GM19240 (cell line): ENCODE measurements at regions not wholly inside any gene's neighbourhood (a gene's known extent, or its start where the extent isn't known, plus 50 kb on each side); places are given as distances from the start of the nearest gene placed in this dataset.

Experiments
- DNase-seq: peaks from one replicate; pipeline ENCODE4 v3.0.0; 2011; ENCODE audit warnings: low spot score; ENCODE audit not compliant: insufficient read length

DNA sequence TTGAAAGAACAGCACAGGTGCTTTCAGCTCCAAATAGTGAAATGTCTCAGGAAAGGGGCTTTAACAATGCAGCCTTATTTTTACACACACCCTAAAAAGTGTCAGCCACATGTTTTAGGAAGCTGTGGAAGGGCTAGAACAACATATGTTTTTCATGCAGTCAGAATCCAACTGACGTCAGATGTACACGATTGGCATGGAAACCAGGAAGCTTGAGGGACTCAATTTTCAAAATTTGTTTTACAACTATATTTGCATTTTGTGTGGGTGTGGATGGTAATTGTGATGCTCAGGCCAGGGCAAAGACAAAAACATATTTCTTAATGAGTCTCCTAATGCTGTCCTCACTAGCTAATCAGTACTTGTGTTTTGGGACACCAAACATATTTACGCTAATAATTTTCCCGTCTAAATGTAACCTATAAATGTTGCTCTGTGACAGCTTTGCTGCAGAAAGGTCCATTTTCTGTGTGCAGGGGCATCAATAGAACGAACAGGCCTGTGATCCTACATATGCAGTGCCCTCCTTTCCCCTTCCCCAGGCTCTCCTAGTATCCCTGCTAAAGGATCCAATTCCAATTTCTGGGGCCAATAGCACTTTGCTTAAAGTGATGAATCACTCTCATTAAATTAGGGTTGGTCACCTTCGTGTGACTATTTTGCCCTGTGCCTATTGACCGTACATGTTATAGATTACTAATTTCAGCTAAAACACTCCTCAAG lies 434.0 kb upstream of the CDH5 start:
- DNase-seq, result no peak

- no peak for DNase-seq
These were observed 443.6 kb upstream of the CDH5 start for GRCh38 chr16:65922923-65923322.

DNA sequence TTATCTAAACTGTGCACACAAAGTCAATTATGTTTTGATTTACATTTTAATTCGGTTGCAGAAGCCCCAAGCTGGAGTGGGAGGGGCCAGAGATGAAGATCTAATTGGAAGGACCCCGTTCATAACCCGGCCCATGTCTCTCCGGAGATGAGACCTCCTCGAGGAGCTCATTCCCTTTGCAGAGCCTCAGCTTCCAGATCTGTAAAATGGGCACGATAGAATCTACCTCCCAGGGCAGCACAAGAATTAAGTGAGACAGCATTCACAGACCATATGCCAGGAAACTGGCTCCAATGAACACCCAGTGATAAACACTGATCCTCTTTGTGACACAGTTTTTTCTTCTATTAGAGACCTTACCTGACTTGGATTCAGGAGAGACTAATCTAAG lies 446.5 kb upstream of the CDH5 start:
- DNase-seq, result no peak

GRCh38 chr16:65919145-65919985 lies 447.1 kb upstream of the CDH5 start:
- no peak for DNase-seq

DNA sequence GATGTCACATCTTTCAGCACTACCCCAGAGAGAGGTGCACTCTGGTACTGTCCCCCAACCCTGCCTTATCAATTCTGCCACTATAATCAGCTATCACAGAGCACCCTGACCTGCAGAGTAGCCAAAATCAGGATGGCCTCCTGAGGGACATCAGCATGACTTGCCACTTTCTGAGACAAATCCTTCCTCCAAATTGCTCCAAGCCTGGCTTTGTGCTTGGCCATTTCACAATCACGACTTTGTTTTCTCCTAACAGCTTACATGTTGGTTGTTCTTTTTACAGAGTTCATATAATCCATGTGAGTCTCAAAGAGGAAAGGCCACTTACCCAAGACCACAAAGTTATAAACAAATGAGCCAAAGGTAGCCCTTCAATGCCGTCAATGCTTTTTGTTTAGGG lies 449.0 kb upstream of the CDH5 start:
- DNase-seq, result no peak

GRCh38 chr16:65916995-65917394 lies 449.5 kb upstream of the CDH5 start:
- DNase-seq, result no peak

- DNase-seq, result no peak
These were observed 456.2 kb upstream of the CDH5 start for GRCh38 chr16:65910291-65910690.

- no peak for DNase-seq
These were observed 457.0 kb upstream of the CDH5 start for GRCh38 chr16:65909310-65910050.

DNA sequence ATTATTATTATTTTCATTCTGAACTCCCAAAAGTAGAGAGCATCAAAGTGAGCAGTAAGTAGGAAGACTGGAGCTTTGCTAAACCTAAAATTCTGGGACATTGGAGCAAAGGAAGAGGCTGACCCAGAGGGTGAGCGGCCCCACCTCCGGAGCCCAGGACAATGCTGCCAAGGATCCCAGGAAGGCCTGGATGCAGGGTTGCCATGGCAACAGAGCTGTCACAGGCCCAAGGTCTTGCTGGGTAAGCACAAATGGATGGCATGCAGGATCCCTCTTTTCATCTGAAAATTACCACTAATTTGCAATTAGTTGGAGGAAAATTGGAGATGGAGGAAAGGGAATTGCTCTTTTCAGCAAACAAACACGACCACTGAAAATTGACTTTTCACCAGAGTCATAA lies 457.9 kb upstream of the CDH5 start:
- no peak for DNase-seq

DNA sequence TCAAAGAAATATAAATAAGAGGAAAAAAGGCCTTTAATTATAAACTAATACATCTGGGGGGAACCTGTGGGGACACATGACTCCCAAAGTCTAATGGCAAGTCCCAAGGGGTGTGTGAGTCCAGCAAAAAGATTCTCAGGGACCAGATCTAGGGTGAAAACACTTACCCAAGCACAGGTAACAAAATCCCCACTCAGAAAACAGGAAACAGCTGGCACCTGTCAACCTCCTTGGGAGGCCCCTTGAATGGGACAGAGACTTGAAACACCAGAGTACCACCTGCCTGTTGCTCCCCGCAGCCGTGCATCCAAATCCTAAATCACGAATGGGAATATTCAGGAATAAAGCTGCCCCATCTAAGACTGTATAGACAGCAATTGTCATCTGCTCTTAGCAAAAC lies 461.2 kb upstream of the CDH5 start:
- DNase-seq, result no peak

DNA sequence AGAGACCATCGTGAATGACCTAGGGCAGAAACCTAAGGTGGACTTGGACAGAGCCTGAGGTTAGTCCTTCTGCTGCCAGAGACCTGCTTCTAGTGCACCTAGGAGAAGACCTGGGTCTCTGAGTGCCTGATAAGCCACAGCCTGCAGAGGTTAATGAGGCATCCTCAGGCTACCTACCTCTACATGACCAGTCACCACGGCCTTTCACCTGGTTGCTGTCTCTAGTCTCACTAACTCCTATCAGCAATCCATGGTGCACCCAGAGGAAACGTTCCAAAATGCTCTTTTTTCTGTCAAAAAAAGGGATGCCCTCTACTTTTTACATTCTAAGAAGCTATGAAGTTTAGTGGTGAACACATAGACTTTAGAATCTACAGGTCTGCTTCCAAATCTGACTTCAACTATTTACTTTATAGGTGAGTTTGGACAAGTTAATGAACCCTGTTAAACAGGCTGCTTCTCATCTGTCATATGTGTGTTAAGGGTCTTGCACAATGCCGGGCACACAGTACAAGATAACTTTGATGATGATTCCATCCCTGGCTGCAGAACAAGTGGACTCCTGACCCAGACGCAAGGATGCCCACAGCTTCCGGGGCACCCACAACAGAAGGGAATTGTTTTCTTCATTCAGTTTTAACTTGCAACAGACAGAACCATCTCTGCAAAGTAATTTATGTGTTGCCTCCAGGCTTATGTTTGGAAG lies 469.9 kb upstream of the CDH5 start:
- no peak for DNase-seq

DNA sequence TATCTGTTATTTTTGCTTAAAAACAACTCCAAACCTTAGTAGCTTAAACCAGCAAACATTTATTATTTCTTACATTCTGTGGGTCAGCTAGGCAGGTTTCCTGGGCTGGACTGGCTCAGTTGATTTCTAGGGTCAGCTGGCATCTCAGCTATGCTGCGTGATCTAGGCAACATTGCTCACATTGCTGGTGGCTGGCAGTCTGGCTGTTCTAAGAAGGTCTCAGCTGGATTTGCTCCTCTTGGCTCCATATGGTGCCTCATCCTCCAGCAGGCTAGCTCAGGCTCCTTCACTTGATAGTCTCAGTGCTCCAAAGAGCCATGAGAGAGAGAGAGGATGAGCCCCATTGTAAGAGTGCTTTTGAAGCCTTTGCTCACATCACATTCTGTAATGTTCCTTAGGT lies 470.6 kb upstream of the CDH5 start:
- DNase-seq, result no peak

- DNase-seq, result no peak
These were observed 471.0 kb upstream of the CDH5 start for GRCh38 chr16:65895486-65895885.

DNA sequence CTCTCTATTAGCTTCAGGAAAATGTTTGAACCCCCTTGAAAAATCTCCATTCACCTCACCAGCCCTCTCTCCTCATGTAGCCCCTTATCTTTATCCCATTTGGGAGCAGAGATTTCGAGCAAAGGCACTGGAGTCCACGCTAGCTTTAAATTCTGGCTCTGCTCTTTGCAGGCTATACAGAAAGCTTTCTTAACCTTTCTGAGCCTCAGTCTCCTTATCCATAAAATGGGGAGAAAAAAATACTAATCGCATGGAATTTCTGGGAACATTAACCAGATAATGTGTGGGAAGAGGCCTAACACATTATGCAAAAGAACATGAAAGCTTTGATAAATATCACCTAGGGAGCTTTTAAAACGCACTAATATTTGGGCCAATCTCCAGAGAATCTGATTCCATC lies 476.3 kb upstream of the CDH5 start:
- DNase-seq, result no peak

DNA sequence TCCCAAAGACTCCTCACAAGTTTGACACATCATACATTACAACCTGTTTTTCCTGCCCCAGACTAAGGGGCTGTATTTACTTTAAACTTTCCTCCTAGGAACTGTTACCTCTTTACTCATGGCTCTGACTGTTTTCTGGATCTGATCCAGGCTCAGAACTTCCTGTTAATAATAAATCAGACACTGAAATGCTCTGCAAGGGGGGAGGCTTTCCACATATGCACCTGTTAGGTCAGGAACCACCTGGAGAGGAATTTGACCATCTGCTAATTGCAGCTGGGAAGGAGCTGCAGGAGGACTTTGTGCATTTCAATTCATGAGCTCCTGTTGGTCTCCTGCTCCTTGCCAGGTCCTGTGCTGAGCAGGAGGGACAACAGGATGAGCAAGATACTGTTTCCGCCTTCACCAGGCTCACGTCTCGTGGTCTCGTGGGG lies 476.9 kb upstream of the CDH5 start:
- DNase-seq, result no peak

DNA sequence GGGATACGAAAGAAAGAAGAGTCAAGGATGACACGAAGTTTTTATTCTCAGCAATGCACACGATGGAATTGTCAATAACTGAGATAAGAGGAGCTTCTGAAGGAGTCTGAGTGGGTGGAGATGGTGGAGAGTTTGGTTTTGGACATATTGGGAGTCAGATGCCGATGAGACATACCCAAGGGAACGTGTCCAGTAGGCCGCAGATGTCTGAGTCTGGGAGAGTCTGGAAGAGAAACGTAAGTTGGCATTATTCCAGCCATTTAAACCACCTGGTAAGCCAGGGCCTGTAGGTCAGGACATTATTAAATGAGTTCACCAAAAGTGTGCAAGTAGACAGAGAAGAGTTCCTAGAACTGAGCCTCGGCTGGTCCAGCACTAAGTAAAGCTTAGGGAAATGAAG lies 478.3 kb upstream of the CDH5 start:
- no peak for DNase-seq

- DNase-seq, result no peak
These were observed 482.5 kb upstream of the CDH5 start for GRCh38 chr16:65884018-65884417.

GRCh38 chr16:65878347-65878746 lies 488.1 kb upstream of the CDH5 start:
- no peak for DNase-seq

DNA sequence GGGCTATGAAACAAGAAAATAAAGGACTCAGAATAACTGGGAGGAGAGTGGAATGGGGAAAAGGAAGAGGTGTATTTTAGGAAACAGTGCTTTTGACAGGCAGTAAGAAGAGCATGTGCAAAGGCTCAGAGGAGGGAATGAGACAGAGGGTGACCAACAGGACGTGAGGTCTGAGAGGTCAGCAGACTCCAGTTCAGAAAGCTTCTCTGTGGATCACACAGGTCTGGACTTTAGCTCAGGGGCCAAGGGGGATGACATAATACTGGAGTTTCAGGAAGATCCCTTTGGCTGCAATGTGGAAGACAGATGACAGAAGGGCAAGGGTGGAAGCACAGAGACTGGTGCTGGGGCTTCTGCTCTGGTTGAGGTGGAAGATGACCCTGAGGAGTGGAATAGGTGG lies 489.9 kb upstream of the CDH5 start:
- DNase-seq, result no peak

- DNase-seq, result no peak
These were observed 490.5 kb upstream of the CDH5 start for GRCh38 chr16:65876056-65876408.

DNA sequence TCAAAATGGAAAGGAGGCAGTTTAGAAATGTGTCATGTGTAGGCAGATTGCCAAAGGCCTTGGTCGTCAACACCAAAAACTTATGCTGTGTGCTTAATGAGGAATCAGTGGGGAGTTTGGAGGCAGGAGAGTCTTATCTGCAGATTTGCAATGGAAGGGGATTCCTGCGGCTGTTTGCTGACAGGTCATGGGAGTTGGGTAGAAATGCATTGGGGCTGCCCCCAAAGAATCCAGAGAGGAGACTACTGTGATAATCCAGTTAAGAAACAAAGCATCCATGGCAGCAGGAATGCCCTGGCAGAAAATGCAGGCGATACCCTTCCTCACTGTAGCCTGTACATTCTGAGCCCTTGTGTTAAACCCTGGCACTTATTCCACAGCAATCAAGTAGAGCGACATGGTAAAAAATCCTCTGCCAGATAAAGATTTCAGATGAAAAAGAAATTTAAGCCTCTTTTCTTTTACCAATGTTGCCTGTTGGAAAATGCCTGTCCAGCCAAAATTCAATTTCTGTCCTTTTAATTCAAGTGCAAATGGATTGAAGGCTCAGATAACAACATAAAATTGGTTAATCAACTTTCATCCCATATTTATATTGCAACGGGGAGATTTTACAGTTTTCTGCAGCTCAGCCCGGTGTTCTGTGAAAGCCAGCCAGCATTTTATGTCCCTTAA lies 491.0 kb upstream of the CDH5 start:
- no peak for DNase-seq
